Right lobe of liver (tissue), 6 donors: ENCODE measurements at regions not wholly inside any gene's neighbourhood (a gene's known extent, or its start where the extent isn't known, plus 50 kb on each side); places are given as distances from the start of the nearest gene placed in this dataset.
A peak's percentile ranks its signal among the peaks of the same experiment; 100 is the strongest.

ENCODE experiments used
- ATAC-seq, 4 donors: fragments of 200-7000 bp; cut with Tn5 transposase; one replicate each; pipeline ENCODE4 v1.9.1; 2020; ENCODE audit warnings: mild to moderate bottlenecking in 4 of 4, moderate library complexity in 4 of 4
- DNase-seq, 3 donors: peaks; one replicate each; pipeline ENCODE4 v3.0.0-alpha.2; 2020
- H3K27ac ChIP-seq, 3 donors: fragments of 200-600 bp; one replicate each; pipeline ENCODE4 v1.8.0; 2022
- H3K27me3 ChIP-seq, 2 donors: fragments of 200-600 bp; one replicate each; pipeline ENCODE4 v1.8.0; 2022
- H3K36me3 ChIP-seq, 4 donors: fragments of 200-600 bp; sonication (generic) in 1 of 4; one replicate each; pipeline versions ENCODE4 v1.5.1 to v1.8.0; 2017 to 2022; ENCODE audit warnings: control low read depth in 1 of 4
- H3K4me1 ChIP-seq, 4 donors: fragments of 200-600 bp; sonication (generic) in 1 of 4; one replicate each; pipeline versions ENCODE4 v1.5.1 to v1.8.0; 2017 to 2022; ENCODE audit warnings: control low read depth in 1 of 4
- H3K4me3 ChIP-seq, 3 donors: fragments of 200-600 bp; one replicate each; pipeline ENCODE4 v1.8.0; 2022
- H3K9me3 ChIP-seq, 4 donors: fragments of 200-600 bp; sonication (generic) in 1 of 4; one replicate each; pipeline versions ENCODE4 v1.5.1 to v1.8.0; 2017 to 2022; ENCODE audit warnings: control low read depth in 1 of 4
- POLR2A ChIP-seq: fragments of 450-650 bp; IDR thresholded peaks from one replicate; pipeline ENCODE4 v1.6.1; 2017; ENCODE audit warnings: antibody characterized with exemption, mild to moderate bottlenecking
- WGBS: methylation state at CpG from one replicate; pipeline ENCODE4 v1.1.6; 2018; ENCODE audit warnings: low coverage, low lambda C conversion rate; ENCODE audit not compliant: insufficient coverage; ENCODE audit errors: missing lambda C conversion rate; 5-methylcytosine and 5-hydroxymethylcytosine counted together
- intact Hi-C, 2 donors: fragments of 100-400 bp; cut with DNase I; formaldehyde crosslinking; loops; one replicate each; pipeline versions ENCODE4 v1.11.2 to v1.14.1; 2022
- TF ChIP-seq, protein P1 (sequence below), 4 donors: fragments of 200-600 bp in 3 of 4; fragments of 450-650 bp in 1 of 4; IDR thresholded peaks; one replicate each; pipeline versions ENCODE4 v1.5.1 to v1.8.0; 2016 to 2022; ENCODE audit warnings: antibody characterized with exemption in 4 of 4, mild to moderate bottlenecking in 2 of 4
- donor health status: DM: no; HTN: yes; CAD: no.
- donor health status: DM: no; HTN: no; CAD: no.
- donor health status: DM: no; HTN: no; CAD: no.
- donor health status: DM: no; HTN: yes; CAD: no.
- donor health status: DM: no; HTN: yes; CAD: no.

DNA sequence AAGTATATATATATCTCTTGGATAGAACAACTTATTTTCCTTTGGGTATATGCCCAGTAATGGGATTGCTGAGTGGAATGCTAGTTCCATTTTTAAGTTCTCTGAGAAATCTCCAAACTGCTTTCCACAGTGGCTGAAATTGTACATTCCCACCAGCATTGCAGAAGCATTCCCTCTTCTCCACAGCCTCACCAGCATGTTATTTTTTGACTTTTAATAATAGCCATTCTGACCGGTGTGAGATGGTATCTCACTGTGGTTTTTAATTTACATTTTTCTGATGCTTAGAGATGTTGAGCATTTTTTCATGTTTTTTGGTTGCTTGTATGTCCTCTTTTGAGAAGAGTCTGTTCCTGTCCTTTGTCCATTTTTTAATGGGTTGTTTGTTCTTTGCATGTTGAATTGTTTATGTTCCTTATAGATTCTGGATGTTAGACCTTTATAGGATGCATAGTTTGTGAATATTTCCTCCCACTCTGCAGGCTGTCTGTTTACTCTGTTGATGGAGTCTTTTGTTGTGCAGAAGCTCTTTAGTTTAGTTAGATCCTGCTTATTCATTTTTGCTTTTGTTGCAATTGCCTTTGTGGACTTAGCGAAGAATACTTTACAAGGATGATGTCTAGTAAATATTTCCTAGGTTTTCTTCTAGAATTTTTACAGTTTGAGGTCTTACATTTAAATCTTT, 82.7 kb upstream of the NR2F2 start:
- no peak for ATAC-seq
- H3K9me3 ChIP-seq: no peaks in the 10 kb centered on the region
- no peak for DNase-seq
- peaks cover 0 to 5% (median 0%) of the 10 kb centered on the region in 4 donors for H3K4me1 ChIP-seq
- no peaks in the 10 kb centered on the region for H3K36me3 ChIP-seq
- no peak overlapping the region for H3K4me3 ChIP-seq
- H3K27ac ChIP-seq: no peak overlapping the region
- H3K27me3 ChIP-seq: no peaks in the 10 kb centered on the region
- whole genome bisulfite sequencing: 88% methylated on average over 2 of the region's 2 CpGs
- TF ChIP-seq POLR2A: no peak
- TF ChIP-seq, protein P1, sequence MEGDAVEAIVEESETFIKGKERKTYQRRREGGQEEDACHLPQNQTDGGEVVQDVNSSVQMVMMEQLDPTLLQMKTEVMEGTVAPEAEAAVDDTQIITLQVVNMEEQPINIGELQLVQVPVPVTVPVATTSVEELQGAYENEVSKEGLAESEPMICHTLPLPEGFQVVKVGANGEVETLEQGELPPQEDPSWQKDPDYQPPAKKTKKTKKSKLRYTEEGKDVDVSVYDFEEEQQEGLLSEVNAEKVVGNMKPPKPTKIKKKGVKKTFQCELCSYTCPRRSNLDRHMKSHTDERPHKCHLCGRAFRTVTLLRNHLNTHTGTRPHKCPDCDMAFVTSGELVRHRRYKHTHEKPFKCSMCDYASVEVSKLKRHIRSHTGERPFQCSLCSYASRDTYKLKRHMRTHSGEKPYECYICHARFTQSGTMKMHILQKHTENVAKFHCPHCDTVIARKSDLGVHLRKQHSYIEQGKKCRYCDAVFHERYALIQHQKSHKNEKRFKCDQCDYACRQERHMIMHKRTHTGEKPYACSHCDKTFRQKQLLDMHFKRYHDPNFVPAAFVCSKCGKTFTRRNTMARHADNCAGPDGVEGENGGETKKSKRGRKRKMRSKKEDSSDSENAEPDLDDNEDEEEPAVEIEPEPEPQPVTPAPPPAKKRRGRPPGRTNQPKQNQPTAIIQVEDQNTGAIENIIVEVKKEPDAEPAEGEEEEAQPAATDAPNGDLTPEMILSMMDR (IDR thresholded peaks at IDR 0.05): no peak
- intact Hi-C loops: no loop called here

DNA sequence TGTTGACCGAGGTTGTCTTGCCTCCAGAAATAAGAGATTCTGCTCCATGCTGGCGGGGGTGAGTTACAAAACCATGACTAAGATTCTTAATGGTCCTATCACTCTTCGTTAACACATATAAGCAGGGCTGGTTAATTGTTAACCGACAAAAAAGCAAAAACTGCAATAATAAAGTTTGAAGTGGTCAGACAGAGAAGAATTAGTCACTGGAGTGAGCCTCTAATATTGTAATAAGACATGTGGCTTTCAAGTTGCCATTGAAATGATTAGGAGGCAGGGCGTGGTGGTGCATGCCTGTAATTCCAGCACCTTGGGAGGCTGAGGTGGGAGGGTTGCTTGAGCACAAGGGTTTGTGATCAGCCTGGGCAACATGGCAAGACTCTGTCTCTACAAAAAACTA, 78.4 kb upstream of the NR2F2 start:
- no peak for ATAC-seq
- Histone ChIP-seq H3K4me1 (peaks cover 0 to 6% (median 0%) of the 10 kb centered on the region in 4 donors), H3K9me3 (no peaks in the 10 kb centered on the region), H3K4me3 (no peak overlapping the region), H3K27me3 (no peaks in the 10 kb centered on the region), H3K27ac (no peak overlapping the region), H3K36me3 (no peaks in the 10 kb centered on the region)
- 77% methylated on average over 5 of the region's 5 CpGs for WGBS
- intact Hi-C loops: no loop called here
- TF ChIP-seq, protein P1 (IDR thresholded peaks at IDR 0.05): no peak
- TF ChIP-seq POLR2A: no peak
- no peak for DNase-seq

- Histone ChIP-seq H3K27me3 (no peaks in the 10 kb centered on the region), H3K9me3 (no peaks in the 10 kb centered on the region), H3K4me3 (no peak overlapping the region), H3K27ac (no peak overlapping the region), H3K4me1 (peaks cover 0 to 6% (median 0%) of the 10 kb centered on the region in 4 donors), H3K36me3 (no peaks in the 10 kb centered on the region)
- DNase-seq: no peak
- no peak for ATAC-seq
- 78% methylated on average over 7 of the region's 7 CpGs for WGBS
- intact Hi-C loops: no loop called here
- TF ChIP-seq, protein P1 (IDR thresholded peaks at IDR 0.05): no peak
- TF ChIP-seq POLR2A: no peak
Measured at GRCh38 chr15:96253006-96253747, 77.3 kb upstream of the NR2F2 start.

GRCh38 chr15:96254173-96254572, 76.3 kb upstream of the NR2F2 start:
- H3K9me3 ChIP-seq: no peaks in the 10 kb centered on the region
- no peak overlapping the region for H3K27ac ChIP-seq
- no peaks in the 10 kb centered on the region for H3K36me3 ChIP-seq
- ATAC-seq (peak; percentile 29 to 90 (median 74)), DNase-seq (no peak)
- 31% methylated on average over 6 of the region's 6 CpGs for WGBS
- H3K4me1 ChIP-seq: peaks cover 0 to 6% (median 0%) of the 10 kb centered on the region in 4 donors
- H3K4me3 ChIP-seq: no peak overlapping the region
- no peaks in the 10 kb centered on the region for H3K27me3 ChIP-seq
- intact Hi-C loops: no loop called here
- TF ChIP-seq POLR2A: no peak
- TF ChIP-seq, protein P1 (IDR thresholded peaks at IDR 0.05): no peak
